WTC11 (cell line): ENCODE measurements at regions not wholly inside any gene's neighbourhood (a gene's known extent, or its start where the extent isn't known, plus 50 kb on each side); places are given as distances from the start of the nearest gene placed in this dataset.
"Not testable (repeated sequence)": the region's sequence is repeated elsewhere in the genome, so short reads cannot be mapped to it uniquely, and the experiment has no call there.

Experiments used
- ATAC-seq: fragments of 200-7000 bp; cut with Tn5 transposase; 2 replicates; pipeline ENCODE4 v1.10.0; 2021; ENCODE audit warnings: mild to moderate bottlenecking, moderate library complexity
- CTCF ChIA-PET: fragments of 300-600 bp; sonication (Branson Sonifier 250); formaldehyde crosslinking; loops from one replicate; lab custom pipeline; 2021; ENCODE audit warnings: antibody characterized with exemption; lab: Charles Lee
- POLR2A ChIA-PET: fragments of 350-600 bp; sonication (Branson Sonifier 250); formaldehyde crosslinking; loops from one replicate; lab custom pipeline; 2021; ENCODE audit warnings: antibody characterized with exemption; lab: Charles Lee
- DNase-seq: peaks from one replicate; pipeline ENCODE4 v3.0.0; 2021; ENCODE audit warnings: low spot score
- H3K27ac Mint-ChIP-seq: 2 replicates; pipeline ENCODE4 v1.8.0; 2021; ENCODE audit warnings: mixed read lengths
- H3K27me3 Mint-ChIP-seq: 2 replicates; pipeline ENCODE4 v1.8.0; 2021; ENCODE audit warnings: low read depth, mild to moderate bottlenecking, moderate library complexity, mixed read lengths
- H3K36me3 Mint-ChIP-seq: 2 replicates; pipeline ENCODE4 v1.8.0; 2021; ENCODE audit warnings: mixed read lengths
- H3K4me1 Mint-ChIP-seq: 2 replicates; pipeline ENCODE4 v1.8.0; 2022; ENCODE audit warnings: mixed read lengths
- H3K4me3 Mint-ChIP-seq: 2 replicates; pipeline ENCODE4 v1.8.0; 2021; ENCODE audit warnings: mild to moderate bottlenecking, moderate library complexity, mixed read lengths
- H3K9me3 Mint-ChIP-seq: 2 replicates; pipeline ENCODE4 v1.8.0; 2021; ENCODE audit warnings: mixed read lengths
- GABPB1 ChIP-seq: sonication (generic); formaldehyde crosslinking; IDR thresholded peaks from 2 replicates; pipeline ENCODE4 v1.8.1; 2023; ENCODE audit warnings: mild to moderate bottlenecking, missing genetic modification reagents
- JAZF1 ChIP-seq: fragments of 250-450 bp; sonication (Bioruptor Pico); IDR thresholded peaks from 2 replicates; pipeline ENCODE4 v1.9.0; 2021; ENCODE audit warnings: moderate library complexity, mild to moderate bottlenecking, inconsistent platforms
- KAT7 ChIP-seq: sonication (generic); formaldehyde crosslinking; IDR thresholded peaks from 2 replicates; pipeline ENCODE4 v1.8.1; 2023; ENCODE audit warnings: missing genetic modification reagents, mild to moderate bottlenecking, borderline replicate concordance
- TCF7 ChIP-seq: sonication (generic); formaldehyde crosslinking; IDR thresholded peaks from 2 replicates; pipeline ENCODE4 v1.8.0; 2022; ENCODE audit warnings: mild to moderate bottlenecking, low read depth, missing genetic modification reagents, moderate library complexity
- ZNF138 ChIP-seq: sonication (generic); formaldehyde crosslinking; conservative IDR thresholded peaks from 2 replicates; pipeline ENCODE4 v1.8.1; 2022; ENCODE audit warnings: mild to moderate bottlenecking, moderate library complexity, missing genetic modification reagents
- ZNF317 ChIP-seq: sonication (generic); formaldehyde crosslinking; IDR thresholded peaks from 2 replicates; pipeline ENCODE4 v1.8.1; 2023; ENCODE audit warnings: low read depth, mild to moderate bottlenecking, moderate library complexity, missing genetic modification reagents, borderline replicate concordance
- ZNF423 ChIP-seq: fragments of 250-450 bp; sonication (Bioruptor Pico); IDR thresholded peaks from 2 replicates; pipeline ENCODE4 v2.1.2; 2022; ENCODE audit warnings: mild to moderate bottlenecking, moderate library complexity
- ZNF671 ChIP-seq: fragments of 250-450 bp; sonication (Bioruptor Pico); IDR thresholded peaks from 2 replicates; pipeline ENCODE4 v1.8.0; 2021; ENCODE audit warnings: mild to moderate bottlenecking
- TF ChIP-seq, protein P1 (sequence below): sonication (generic); formaldehyde crosslinking; IDR thresholded peaks from 2 replicates; pipeline ENCODE4 v1.8.1; 2022; ENCODE audit warnings: low read depth, mild to moderate bottlenecking, moderate library complexity, missing genetic modification reagents, borderline replicate concordance
- TF ChIP-seq, protein P2 (sequence below): fragments of 250-450 bp; sonication (Bioruptor Pico); IDR thresholded peaks from 2 replicates; pipeline ENCODE4 v1.9.0; 2021; ENCODE audit warnings: mild to moderate bottlenecking
- TF ChIP-seq, protein P3 (sequence below): sonication (generic); formaldehyde crosslinking; IDR thresholded peaks from 2 replicates; pipeline ENCODE4 v1.8.1; 2023; ENCODE audit warnings: mild to moderate bottlenecking, missing genetic modification reagents, borderline replicate concordance
- TF ChIP-seq, protein P4 (sequence below): sonication (generic); formaldehyde crosslinking; IDR thresholded peaks from 2 replicates; pipeline ENCODE4 v1.8.1; 2022; ENCODE audit warnings: mild to moderate bottlenecking, missing genetic modification reagents, moderate library complexity, borderline replicate concordance
- TF ChIP-seq, protein P5 (sequence below): fragments of 250-450 bp; sonication (Bioruptor Pico); IDR thresholded peaks from 2 replicates; pipeline ENCODE4 v1.9.0; 2021; ENCODE audit warnings: moderate library complexity, mild to moderate bottlenecking, inconsistent platforms, borderline replicate concordance
- TF ChIP-seq, protein P6 (sequence below): fragments of 250-450 bp; sonication (Bioruptor Pico); conservative IDR thresholded peaks from 2 replicates; pipeline ENCODE4 v1.9.0; 2021; ENCODE audit warnings: mild to moderate bottlenecking

DNA sequence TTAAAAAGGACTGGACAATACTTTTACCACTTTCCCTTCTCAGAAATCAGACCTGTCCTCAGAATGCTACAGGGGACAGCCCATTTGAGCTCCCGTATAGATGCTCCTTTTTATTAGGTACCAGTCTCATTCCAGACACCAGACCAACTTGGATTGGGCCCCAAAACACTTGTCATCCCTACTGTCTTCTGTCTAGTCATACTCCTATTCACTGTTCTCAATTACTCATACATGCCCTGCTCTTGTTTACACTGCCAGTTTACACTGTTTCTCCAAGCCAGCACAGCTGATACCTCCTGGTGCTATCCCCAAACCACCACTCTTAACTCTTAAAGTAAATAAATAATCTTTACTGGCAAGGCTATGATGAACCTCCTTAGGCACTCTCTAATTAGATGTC is 1026.4 kb upstream of the PCDH10 start:
- peaks cover 55% of the 10 kb centered on the region for H3K4me1 Mint-ChIP-seq
- H3K36me3 Mint-ChIP-seq, result peaks cover 59% of the 10 kb centered on the region
- POLR2A ChIA-PET, CTCF ChIA-PET, DNase-seq, ATAC-seq: not testable (repeated sequence)
- H3K9me3 Mint-ChIP-seq, result peaks cover 44% of the 10 kb centered on the region
- H3K4me3 Mint-ChIP-seq, result 0 out of 2 replicates have a peak overlapping the region, but pooled peaks have one; percentile 5
- peaks cover 16% of the 10 kb centered on the region for H3K27me3 Mint-ChIP-seq
- H3K27ac Mint-ChIP-seq, result peak overlapping the region; percentile 56

DNA sequence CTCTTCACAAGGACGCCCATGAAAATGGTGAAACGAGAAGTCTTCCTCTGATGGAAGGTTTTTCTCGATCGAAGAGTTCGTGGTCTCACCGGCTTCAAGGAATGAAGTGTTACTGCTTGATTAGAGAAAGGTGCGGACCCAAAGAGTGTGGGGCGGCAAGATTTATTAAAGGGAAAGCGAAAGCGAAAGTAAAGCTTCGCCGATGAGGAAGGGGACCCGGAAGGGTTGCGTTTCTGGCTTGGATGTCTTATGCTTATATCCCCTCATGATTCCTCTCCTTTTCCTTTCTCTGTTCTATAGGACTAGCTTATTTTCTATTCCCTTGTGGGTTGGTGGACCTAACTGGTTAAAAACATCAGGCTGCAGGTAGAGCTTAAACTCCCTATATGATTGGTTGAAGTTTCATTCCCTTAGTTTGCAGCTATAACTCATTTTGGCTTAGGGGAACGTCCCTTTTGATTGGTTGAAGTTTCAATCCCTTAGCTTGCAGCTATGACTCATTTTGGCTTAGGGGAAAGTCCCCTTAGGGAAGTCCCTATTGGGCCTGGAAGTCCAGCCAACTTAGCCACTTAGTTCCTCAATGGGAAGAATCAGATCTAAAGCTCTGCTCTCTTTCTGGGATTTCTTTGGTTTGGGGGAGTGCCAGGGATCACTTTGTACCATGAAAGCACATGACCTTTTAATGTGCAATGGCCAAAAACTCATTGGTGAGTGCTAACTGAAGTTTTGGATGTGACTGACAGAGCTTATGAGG is 1025.0 kb upstream of the PCDH10 start:
- peaks cover 16% of the 10 kb centered on the region for H3K27me3 Mint-ChIP-seq
- peak overlapping the region; percentile 95 for H3K27ac Mint-ChIP-seq
- TF ChIP-seq KAT7 (CRISPR knock-in tag), result no peak
- peaks cover 55% of the 10 kb centered on the region for H3K4me1 Mint-ChIP-seq
- DNase-seq, result peak; percentile 24
- ChIA-PET POLR2A (no interaction called here), CTCF (no interaction called here)
- peak overlapping the region; percentile 66 for H3K4me3 Mint-ChIP-seq
- peaks cover 60% of the 10 kb centered on the region for H3K36me3 Mint-ChIP-seq
- peaks cover 41% of the 10 kb centered on the region for H3K9me3 Mint-ChIP-seq
- peak; percentile 69 for ATAC-seq

DNA sequence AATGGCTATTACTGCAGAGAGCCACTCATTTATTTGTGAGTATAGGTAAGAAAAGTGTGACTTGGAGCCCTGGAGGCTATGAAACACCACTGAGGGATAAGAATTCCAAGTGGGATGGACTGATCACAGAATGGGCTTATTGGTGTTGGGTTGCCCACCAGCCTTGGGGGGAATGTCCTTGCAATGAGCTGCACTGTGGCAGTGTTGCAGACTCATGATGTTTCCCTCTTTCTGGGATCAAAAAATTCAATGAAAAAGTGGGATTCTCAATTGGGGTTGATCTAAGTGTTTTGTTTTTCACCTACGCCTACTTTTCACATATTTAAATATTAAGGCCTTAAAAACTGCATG is 1024.5 kb upstream of the PCDH10 start:
- Mint-ChIP-seq H3K36me3 (peaks cover 59% of the 10 kb centered on the region), H3K4me1 (peaks cover 55% of the 10 kb centered on the region)
- CTCF ChIA-PET, result no interaction called here
- TF ChIP-seq ZNF317 (CRISPR knock-in tag) (no peak), TCF7 (CRISPR knock-in tag) (no peak), KAT7 (CRISPR knock-in tag) (no peak), JAZF1 (CRISPR knock-in tag) (no peak), ZNF138 (CRISPR knock-in tag) (no peak), ZNF671 (CRISPR knock-in tag) (no peak), GABPB1 (CRISPR knock-in tag) (no peak), ZNF423 (CRISPR knock-in tag) (no peak)
- TF ChIP-seq, protein P1, sequence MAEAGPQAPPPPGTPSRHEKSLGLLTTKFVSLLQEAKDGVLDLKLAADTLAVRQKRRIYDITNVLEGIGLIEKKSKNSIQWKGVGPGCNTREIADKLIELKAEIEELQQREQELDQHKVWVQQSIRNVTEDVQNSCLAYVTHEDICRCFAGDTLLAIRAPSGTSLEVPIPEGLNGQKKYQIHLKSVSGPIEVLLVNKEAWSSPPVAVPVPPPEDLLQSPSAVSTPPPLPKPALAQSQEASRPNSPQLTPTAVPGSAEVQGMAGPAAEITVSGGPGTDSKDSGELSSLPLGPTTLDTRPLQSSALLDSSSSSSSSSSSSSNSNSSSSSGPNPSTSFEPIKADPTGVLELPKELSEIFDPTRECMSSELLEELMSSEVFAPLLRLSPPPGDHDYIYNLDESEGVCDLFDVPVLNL (CRISPR knock-in tag), result no peak
- TF ChIP-seq, protein P2, sequence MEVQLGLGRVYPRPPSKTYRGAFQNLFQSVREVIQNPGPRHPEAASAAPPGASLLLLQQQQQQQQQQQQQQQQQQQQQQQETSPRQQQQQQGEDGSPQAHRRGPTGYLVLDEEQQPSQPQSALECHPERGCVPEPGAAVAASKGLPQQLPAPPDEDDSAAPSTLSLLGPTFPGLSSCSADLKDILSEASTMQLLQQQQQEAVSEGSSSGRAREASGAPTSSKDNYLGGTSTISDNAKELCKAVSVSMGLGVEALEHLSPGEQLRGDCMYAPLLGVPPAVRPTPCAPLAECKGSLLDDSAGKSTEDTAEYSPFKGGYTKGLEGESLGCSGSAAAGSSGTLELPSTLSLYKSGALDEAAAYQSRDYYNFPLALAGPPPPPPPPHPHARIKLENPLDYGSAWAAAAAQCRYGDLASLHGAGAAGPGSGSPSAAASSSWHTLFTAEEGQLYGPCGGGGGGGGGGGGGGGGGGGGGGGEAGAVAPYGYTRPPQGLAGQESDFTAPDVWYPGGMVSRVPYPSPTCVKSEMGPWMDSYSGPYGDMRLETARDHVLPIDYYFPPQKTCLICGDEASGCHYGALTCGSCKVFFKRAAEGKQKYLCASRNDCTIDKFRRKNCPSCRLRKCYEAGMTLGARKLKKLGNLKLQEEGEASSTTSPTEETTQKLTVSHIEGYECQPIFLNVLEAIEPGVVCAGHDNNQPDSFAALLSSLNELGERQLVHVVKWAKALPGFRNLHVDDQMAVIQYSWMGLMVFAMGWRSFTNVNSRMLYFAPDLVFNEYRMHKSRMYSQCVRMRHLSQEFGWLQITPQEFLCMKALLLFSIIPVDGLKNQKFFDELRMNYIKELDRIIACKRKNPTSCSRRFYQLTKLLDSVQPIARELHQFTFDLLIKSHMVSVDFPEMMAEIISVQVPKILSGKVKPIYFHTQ (CRISPR knock-in tag), result no peak
- TF ChIP-seq, protein P3, sequence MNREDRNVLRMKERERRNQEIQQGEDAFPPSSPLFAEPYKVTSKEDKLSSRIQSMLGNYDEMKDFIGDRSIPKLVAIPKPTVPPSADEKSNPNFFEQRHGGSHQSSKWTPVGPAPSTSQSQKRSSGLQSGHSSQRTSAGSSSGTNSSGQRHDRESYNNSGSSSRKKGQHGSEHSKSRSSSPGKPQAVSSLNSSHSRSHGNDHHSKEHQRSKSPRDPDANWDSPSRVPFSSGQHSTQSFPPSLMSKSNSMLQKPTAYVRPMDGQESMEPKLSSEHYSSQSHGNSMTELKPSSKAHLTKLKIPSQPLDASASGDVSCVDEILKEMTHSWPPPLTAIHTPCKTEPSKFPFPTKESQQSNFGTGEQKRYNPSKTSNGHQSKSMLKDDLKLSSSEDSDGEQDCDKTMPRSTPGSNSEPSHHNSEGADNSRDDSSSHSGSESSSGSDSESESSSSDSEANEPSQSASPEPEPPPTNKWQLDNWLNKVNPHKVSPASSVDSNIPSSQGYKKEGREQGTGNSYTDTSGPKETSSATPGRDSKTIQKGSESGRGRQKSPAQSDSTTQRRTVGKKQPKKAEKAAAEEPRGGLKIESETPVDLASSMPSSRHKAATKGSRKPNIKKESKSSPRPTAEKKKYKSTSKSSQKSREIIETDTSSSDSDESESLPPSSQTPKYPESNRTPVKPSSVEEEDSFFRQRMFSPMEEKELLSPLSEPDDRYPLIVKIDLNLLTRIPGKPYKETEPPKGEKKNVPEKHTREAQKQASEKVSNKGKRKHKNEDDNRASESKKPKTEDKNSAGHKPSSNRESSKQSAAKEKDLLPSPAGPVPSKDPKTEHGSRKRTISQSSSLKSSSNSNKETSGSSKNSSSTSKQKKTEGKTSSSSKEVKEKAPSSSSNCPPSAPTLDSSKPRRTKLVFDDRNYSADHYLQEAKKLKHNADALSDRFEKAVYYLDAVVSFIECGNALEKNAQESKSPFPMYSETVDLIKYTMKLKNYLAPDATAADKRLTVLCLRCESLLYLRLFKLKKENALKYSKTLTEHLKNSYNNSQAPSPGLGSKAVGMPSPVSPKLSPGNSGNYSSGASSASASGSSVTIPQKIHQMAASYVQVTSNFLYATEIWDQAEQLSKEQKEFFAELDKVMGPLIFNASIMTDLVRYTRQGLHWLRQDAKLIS (CRISPR knock-in tag), result no peak
- TF ChIP-seq, protein P4, sequence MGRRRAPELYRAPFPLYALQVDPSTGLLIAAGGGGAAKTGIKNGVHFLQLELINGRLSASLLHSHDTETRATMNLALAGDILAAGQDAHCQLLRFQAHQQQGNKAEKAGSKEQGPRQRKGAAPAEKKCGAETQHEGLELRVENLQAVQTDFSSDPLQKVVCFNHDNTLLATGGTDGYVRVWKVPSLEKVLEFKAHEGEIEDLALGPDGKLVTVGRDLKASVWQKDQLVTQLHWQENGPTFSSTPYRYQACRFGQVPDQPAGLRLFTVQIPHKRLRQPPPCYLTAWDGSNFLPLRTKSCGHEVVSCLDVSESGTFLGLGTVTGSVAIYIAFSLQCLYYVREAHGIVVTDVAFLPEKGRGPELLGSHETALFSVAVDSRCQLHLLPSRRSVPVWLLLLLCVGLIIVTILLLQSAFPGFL (CRISPR knock-in tag), result no peak
- TF ChIP-seq, protein P5, sequence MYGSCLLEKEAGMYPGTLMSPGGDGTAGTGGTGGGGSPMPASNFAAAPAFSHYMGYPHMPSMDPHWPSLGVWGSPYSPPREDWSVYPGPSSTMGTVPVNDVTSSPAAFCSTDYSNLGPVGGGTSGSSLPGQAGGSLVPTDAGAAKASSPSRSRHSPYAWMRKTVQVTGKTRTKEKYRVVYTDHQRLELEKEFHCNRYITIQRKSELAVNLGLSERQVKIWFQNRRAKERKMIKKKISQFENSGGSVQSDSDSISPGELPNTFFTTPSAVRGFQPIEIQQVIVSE (CRISPR knock-in tag), result no peak
- TF ChIP-seq, protein P6, sequence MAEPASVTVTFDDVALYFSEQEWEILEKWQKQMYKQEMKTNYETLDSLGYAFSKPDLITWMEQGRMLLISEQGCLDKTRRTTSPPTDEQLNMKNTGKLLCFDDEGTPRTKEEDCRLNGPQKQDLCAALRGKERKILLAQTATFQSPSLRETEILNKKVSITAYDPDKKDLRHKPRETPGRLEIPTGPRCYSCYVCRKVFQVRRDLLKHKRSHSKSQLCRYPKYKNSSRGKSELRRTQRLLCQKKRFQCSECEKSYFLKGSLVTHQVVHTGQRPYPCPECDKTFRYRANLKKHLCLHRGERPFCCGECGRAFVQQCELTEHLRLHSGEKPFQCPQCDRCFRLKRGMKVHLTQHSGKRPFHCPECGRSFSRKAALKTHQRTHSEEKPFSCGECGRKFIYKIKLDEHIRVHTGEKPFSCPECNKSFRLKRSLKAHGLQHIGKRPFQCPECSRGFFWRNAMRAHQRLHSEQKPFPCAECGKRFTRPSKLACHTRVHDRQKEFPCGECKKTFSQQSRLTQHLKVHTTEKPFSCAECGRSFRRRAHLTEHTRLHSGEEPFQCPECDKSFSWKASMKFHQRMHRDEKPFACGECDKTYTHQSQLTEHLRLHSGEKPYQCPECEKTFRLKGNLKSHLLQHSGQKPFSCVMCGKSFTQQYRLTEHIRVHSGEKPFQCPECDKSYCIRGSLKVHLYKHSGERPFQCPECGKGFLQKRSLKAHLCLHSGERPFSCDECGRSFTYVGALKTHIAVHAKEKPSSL (CRISPR knock-in tag), result no peak

More for the DNA sequence above, 1024.5 kb upstream of the PCDH10 start:
- H3K4me3 Mint-ChIP-seq, result peak overlapping the region; percentile 66
- DNase-seq (no peak), ATAC-seq (peak; percentile 65)
- H3K9me3 Mint-ChIP-seq, result peaks cover 36% of the 10 kb centered on the region
- H3K27ac Mint-ChIP-seq, result peak overlapping the region; percentile 95; the same call in 1 of the 2 replicates
- peaks cover 13% of the 10 kb centered on the region for H3K27me3 Mint-ChIP-seq
- POLR2A ChIA-PET, result no interaction called here
